ENCODE measurements at regions not wholly inside any gene's neighbourhood (a gene's known extent, or its start where the extent isn't known, plus 50 kb on each side); places are given as distances from the start of the nearest gene placed in this dataset.

DNA sequence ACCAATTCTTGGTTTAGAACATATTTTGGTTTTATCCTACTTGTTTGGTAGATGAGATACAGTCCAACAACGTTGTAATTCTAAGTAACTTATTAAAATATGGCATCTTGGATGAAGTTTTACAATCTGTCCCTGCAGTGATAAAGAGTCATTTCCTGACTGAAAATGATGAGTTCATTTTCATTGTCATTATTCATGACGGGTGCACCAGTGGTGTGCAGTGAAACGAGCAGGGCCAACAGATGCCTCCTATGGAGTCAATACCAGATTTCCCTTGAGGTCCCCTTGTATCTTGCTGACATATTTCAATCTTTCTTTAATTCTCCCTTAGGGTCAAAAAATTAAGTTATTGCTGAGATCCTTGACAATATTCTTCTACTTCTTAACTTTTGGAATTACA lies 438.5 kb downstream of the LRIG3 start:
- DNase-seq (ENCODE audit: low spot score), result no peak

DNA sequence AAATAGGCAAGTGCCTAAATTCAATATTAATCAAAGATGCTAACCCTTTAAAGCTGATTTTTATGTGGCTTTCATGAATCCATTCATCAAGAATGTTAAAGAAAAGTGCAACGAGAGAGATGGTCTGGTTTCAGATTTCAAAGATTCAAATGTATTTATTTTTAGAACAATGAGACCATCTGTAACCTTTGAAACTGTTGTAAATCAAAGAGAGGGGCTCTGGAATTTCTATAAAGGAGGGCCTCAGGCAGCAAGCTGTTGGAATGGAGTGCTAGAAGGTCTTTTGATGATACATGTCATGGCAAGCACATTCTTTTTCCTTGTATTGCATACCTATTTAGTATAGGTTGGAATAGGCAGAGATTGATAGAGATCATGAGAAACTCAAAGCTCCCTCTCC lies 433.0 kb downstream of the LRIG3 start:
- DNase-seq (ENCODE audit: low spot score), result no peak

DNA sequence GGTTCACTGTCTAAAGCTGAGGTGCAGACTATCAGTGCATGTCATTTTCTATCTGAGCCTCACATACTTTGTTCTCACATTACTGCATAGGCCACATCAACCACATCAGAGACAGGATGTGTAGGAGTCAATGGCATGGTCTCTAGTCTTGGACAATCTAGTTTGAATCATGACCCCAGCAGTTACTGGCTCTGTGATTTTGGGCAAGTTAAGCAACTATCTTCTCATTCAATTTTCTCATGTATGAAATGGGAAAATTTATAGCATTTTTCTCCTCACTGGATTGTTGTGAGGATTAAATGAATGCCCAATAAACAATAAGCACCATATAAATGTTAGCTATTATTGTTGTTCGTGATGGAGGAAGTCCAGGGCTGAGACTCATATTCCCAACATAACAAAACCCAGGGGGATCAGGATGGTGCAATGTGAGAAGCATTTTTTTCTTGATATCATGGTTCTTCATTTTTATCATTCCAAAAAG lies 432.6 kb downstream of the LRIG3 start:
- DNase-seq (ENCODE audit: low spot score), result peak; percentile 81

DNA sequence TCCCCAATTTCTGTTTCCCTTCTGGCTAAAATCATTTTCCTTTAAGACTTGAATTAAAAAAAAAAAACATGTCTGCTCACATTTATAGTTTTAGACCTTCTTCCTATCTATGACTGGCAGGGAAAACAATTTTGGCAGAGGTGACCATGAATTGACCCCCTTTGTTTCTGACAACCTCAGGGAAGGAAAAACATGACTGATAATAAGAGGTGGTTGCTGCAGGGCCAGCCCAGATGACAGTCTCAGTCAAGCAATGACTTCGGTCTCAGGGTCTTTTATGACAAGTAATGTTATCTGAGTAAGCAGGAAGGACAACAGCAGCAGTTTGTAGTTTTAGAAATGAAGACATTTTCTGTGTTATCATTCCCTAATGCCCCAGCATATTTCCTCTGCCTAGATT lies 430.9 kb downstream of the LRIG3 start:
- no peak for DNase-seq (ENCODE audit: low spot score)

DNA sequence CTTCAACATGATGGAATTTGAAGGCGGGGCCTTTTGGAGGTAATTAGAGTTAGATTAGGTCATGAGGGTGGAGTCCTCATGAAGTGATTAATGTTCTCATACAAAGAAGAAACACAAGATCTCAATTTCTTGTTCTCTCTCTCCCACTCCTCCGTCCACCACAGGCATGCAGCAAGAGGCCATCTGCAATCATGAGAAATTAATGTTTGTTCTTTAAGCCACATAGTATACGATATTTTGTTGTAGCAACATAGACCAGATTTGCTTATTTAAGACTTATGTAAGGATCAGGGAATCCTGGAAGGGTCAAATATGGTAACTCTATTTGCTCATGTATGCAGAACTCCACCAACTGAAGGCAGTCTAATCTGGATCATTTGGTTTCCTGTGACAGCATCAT lies 429.0 kb downstream of the LRIG3 start:
- peak; percentile 36 for DNase-seq (ENCODE audit: low spot score)

DNA sequence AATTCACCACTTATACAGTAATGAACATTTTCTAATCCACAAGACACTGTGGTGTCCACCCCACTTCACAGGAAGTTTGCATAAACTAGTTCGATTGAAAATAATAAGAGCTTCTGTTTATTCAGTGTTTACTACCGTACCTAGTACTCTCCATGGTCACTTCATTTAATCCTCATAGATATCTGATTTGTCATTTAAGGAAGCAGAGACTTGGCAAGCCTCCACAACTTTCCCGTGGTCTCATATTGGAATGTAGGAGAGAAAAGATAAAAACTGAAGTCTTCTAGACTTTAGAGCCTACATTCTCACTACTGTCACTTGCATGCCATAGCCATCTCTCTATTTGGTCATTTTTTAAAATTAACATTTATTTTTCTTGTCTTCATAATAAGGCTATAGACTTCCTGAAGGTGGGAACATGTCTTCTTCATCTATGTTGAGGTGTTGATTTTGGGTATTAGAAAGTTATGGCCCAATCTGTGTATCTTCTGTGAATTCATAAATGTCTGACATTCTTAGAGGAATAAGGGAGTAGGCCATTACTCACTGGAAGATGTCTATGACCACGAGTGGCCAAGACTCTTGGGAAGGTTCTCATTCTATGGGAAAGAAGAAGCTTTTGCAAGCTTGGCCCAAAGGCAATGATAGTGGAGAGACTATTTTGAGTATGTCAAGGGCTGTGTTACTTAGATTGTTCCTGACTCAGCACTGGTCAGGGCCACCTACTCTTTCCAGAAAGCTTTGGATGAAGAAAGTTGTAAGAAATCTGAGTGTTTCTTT lies 423.7 kb downstream of the LRIG3 start:
- DNase-seq (ENCODE audit: low spot score), result no peak

DNA sequence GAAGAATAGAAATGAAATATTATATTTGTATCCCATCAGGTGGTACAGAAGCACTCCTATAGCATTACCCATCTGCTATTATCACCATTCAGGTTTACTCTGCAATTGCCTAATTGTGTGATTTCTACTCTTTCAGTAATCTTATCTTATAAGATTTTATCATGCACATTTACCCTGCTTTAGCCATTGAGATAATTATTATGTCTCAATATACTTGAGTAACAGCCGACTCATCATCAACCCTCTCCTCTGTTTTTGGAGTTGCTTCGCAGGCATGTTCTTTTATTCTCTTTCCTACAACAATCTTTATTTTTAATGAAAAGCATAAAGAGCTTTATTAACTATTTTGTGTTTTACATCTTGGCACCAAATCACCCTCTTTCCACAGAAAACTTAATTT lies 419.9 kb downstream of the LRIG3 start:
- no peak for DNase-seq (ENCODE audit: low spot score)

DNA sequence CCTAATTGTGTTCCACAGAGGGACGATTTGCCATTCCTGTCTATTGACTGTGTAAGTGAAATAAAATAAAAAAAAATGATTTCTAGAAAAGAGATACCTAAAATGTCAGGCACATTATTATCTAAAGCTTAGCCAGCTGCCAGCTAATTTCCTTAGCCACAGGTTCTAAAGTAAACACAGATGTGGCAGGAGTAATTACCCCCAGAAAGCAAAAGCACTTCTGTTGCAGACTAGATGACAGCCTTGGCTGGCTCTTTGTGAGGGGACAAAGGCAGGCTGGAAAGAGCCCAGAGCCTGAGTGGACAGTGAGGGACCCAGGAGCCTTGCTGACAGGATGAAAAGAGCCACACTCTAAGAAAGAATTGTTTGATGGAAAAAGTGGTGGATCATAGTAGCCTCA lies 418.1 kb downstream of the LRIG3 start:
- DNase-seq (ENCODE audit: low spot score), result no peak

DNA sequence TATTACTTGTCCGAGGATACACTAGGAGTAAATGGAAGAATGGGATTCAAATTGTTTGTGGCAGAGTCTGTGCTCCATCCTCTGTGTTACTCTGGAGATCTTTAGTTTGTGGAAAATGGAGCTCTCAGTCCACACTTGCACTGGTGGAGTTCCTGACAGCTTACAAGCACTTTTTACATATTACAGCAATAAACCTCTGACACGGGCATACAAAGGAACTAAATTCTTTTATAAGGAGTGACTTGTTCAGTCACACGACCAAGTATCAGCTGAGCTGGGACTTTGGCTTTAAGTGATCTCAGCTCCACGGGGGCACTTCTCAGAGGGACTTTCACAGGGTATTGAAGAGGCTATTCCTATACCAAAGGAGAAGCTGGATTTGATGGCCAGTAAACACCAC lies 417.5 kb downstream of the LRIG3 start:
- DNase-seq (ENCODE audit: low spot score), result no peak

DNA sequence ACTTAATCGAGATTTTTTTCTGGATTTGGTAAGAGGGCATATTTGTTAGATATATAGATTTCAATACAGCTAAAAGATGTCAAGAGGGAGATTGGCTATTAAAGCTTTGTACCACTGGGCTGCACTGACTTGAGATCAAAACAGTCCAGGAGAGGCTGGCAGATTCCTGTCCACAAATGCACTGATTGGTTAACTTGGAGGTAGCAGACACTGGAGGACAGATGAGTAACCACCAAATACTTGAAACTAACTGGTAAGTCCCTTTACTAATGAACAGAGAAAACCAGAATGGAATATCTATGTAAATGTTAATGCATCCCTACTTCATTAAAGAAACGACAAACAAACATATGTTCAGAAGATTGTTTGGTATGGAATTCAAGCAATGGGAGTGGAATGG lies 416.6 kb downstream of the LRIG3 start:
- DNase-seq (ENCODE audit: low spot score), result no peak

DNA sequence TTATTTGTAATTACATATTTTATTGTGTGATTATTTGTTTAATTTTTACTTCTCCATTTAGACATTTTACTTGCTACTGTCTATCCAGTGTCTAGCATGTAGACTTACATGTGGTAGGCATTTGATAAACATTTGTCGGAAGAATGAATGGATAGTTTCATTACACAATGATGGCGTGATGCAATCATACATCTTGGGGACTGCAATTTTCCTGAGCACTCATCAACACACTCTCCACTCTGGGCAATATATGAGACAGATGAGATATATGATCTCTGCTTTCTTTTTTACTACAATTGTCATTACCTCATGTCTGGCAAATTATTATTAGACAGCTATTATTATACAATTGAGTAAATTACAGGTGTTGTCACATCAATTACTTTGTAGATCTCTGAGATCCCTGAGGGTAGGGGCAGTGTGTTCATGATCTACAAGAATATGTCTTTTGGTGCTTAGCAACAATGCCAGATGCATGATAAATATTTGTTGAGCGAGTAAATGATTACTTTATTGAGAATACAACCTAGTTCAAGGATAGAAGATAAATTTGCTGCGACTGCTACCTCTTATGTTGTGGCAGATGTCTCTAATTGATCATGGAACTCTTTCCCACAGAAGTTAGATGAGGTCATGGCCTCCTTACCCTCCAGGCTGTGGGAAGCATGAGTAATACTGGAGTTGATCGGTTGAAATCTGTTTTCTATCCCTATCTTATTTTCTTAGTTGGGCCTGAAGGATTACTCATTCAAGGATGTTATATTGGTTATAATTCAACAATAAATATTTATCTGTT lies 416.0 kb downstream of the LRIG3 start:
- DNase-seq (ENCODE audit: low spot score), result peak; percentile 72

DNA sequence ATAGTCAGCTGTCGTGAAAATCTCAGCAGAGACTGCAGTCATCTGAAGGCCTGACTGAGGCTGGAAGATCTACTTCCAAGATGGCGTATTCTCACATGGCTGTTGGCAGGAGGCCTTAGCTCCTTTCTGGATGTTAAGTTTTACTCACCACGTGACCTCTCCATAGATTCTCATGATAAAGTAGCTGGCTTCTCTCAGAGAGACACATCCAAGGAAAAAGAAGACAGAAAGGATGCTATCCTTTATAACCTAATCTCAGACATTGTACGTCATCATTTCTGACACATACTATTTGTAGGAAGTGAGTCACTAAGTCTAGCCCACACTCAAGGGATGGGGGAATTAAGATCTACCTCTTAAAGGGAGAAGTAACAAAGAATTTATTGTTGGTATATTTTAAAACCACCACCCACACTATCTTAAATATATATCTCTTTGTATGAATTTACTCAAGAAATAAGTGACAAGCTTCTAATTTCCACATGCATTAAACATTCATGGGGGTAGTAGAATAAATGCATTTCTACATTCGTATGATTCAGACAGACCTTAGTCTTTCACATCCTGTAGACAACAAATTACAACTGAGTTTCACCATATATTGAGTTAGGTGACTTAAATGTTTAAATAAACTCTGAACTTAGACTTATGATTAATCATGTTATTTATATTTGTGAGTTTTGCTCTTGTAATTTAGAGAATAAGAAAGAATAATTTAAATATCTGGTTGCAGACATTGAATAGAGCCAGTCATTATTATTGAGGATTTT lies 411.0 kb downstream of the LRIG3 start:
- no peak for DNase-seq (ENCODE audit: low spot score)

DNA sequence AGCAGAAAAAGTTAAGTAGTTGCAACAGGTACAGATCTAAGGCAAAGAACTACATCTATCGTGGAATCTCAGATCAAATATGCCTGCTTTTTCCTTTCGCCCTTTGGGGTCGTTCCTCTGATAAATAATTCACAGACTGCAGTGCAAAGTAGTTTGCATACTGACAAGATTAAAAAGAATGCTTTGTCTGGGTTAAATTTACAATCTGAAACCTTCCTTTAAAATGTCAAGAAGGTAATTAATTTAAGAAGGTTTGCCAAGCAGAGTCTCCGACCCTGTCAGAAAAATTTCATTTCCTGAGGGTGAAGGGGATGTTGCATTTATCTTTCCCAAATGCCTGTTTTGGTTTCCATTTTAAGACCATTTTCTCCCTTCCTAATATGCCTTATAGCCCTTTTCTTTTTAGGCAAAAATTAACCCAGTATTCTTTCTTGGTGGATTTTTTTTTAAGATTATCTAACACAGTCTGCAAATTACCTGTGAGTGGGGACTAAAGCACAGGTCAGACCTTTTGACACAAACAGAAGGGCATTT lies 406.9 kb downstream of the LRIG3 start:
- no peak for DNase-seq (ENCODE audit: low spot score)

DNA sequence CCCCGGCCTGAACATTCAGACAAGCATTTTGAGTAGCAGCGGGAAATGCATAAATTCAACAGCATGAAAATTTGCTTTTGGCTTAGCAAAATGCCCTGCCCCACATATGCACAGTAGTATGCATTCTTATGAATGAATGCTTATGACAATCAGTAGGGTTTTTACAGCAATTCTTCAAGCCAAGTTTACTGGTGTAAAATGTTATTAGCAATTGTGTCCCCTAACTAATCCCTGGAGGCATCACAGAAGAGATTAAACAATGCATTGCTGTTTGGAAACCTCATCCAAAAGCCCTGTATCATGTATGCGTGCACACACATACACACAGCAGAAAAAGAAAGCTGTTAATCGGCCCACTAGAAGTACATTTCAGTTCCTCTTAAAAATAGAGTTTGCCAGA lies 406.5 kb downstream of the LRIG3 start:
- no peak for DNase-seq (ENCODE audit: low spot score)

DNA sequence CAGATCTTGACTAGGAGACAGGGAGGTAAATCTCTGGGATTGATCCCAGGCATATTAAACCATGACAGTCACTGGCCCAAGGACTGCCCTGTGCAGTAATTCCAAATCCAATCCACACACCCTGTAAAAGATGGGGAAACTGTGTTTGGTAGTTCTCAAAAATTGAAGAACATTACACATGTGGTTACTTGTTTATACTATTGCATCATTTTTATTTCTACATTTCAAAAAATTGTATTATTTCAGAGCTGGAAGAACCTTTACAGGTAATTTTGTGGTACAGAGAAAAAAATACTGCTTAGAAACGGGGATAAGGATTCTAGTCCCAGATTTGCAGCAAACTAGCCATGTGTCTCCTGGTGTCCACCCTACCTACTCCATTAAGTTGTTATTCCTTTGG lies 400.5 kb downstream of the LRIG3 start:
- no peak for DNase-seq (ENCODE audit: low spot score)

DNA sequence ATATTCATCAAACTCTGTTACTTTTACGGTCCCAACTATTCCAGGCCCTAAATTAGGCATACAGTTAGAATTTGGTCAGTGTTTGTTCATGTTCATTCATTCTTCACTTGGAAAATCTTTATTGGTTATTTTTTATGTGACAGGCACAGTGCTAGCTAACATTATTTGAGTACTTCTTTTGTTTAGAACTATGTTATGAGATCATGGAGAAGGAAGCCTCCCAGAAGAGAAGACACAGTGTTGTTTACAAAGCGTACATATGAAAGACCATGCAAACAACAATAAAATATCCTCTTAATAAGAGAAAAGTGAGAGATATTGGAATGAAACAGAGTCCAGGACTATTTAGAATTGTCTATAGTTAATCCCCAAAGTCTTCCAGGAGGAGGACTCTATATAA lies 399.2 kb downstream of the LRIG3 start:
- DNase-seq (ENCODE audit: low spot score), result no peak

DNA sequence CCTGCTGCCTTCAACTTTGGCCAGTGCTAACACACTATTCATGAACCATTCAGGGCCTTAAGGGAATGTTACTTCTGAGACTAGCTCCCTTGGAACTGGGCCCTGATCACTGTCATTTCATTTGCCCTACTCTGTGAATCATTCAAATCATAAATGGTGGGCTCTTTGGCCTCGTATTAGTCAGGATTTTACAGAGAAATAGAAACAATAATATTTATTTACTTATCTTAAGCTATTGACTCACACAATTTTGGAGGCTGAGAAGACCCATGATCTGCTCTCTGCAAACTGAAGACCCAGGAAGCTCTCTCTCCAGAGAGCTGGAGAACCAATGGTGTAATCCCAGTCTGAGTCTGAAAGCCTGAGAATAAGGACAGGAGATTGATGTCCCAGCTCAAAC lies 398.5 kb downstream of the LRIG3 start:
- DNase-seq (ENCODE audit: low spot score), result no peak

DNA sequence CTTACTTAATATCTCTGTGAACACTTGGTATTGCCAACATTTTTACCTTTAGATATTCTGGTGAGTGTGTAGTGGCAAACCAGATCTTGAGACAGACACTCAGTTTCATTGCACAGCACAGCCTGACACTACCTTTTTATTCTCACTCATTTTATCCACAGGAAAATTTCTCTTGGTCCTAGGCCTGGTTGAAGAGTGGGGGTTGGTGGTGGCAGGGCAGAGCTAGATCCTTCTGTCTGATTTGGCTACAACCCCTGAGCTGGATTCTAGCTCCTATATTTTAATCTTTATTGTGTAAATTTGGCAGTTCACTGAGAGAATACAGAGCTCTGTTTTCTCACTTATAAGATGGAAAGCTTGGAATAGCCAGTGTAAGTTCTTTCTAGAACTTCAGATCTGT lies 396.9 kb downstream of the LRIG3 start:
- DNase-seq (ENCODE audit: low spot score), result no peak

DNA sequence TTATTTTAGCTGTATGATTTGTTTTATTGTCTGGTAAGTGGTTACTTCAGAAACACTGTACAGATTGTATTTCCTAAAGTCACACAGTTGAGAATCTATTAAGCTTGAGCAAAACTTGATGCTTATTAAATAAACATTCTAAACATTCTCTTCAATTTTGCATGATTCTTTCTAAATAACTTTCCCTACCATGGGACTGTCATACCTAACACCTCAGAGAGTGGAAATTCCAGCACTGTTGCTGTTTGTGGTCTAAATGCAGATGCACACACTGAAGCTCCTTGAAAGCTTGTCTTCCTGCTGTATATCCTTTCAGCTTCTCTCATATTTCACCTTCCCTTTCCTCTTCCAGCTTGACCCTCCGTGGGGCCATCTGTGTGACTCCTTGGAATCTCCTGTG lies 392.0 kb downstream of the LRIG3 start:
- DNase-seq (ENCODE audit: low spot score), result no peak

DNA sequence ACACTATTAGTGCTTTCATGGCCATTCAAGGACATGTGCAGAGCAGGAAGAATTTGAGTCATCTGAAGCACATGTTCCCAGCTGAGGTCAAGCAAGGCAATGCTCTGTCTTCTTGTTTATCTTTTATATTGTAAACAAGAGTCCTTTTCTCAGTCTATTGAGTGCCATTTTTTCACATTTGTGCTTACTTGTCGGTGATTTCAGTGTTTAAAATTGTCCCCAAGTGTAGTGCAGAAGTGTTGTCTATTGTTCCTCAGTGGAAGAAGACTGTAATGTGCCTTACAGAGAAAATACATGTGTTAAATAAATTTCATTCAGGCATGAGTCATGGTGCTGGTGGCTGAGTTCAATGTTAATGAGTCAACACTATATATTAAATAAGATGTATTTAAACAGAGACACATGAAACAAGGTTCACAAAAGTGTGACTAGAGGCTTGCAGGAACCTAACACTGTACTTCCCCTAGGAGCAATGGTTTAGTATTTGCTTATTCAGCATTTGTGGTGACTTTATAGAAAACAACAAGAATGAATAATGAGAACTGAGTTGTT lies 391.1 kb downstream of the LRIG3 start:
- peak; percentile 28 for DNase-seq (ENCODE audit: low spot score)

DNA sequence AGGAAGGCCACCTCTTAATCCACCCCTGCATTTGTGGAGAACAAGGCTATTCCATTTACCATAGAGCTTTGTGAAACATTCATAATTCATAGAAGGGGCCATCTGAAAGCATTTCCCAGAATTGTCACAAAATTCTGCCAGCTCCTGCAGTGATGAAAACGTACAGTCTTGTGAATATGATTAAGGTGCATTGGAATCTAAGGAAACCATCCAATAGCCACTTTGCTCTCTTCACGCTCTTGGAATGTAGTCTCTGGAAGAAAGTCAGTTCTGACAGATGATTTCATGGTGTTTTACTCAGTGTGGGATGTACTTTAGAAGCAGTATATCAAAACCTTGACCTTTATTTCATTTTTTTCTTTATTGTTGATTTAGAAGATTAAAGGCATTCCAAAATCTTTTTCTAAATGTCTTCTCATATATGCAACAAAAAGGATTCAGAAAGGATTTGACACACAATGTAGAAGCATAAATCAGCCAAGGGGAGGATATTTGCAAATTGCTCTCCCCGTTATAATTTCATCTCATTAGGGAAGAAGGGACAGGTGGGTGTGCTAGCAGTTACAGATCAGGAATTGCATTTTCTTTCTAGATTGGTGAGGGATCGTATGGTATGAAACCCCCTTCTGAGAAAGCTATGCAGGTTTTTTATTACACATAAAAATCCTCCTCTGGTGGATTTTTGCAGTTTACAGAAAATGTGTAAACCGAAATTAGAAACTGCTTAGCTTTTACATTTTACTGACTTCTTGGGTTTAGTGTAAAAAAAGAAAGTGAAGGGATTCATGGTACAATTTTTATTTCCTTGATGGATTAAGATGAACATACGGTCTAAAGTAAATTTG lies 390.2 kb downstream of the LRIG3 start:
- DNase-seq (ENCODE audit: low spot score), result peak; percentile 84

Measured in AG08395 (cell line).